ENCODE measurements at regions not wholly inside any gene's neighbourhood (a gene's known extent, or its start where the extent isn't known, plus 50 kb on each side); places are given as distances from the start of the nearest gene placed in this dataset.
"Not testable (repeated sequence)": the region's sequence is repeated elsewhere in the genome, so short reads cannot be mapped to it uniquely, and the experiment has no call there.

DNA sequence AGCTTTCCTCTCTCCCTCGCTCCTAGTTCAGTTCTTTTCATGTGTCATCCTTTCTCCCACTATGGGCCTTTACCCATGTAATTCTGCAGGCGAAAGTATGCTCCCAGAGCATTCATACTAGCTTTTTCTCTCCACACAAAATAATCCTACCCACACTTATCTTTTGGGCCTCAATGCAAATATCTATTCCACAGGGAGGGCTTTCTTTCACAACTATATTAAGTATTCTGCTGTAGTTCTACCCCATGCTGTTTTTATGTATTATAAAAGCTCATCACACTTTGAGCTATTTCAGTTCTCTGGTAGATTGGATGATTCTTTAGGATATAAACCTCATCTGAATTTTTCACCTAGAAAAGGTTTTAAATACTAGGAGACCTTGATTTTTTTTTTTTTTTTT lies 774.6 kb upstream of the CRIM1 start:
- H3K27me3 ChIP-seq, result no peaks in the 10 kb centered on the region
- ATAC-seq (no peak), DNase-seq (no peak)
- H3K4me1 ChIP-seq, result no peaks in the 10 kb centered on the region
- H3K4me3 ChIP-seq, result no peak overlapping the region
- H3K27ac ChIP-seq, result no peak overlapping the region
- H3K36me3 ChIP-seq, result no peaks in the 10 kb centered on the region
- TF ChIP-seq CTCF (IDR thresholded peaks at IDR 0.05), result no peak
- no peak for TF ChIP-seq POLR2A (IDR thresholded peaks at IDR 0.05)
- peaks cover 0 to 11% (median 1%) of the 10 kb centered on the region in 12 donors for H3K9me3 ChIP-seq
- intact Hi-C loops (cut with DNase I), result no loop called here
- 79 to 91% (median 80%) methylated on average over 2 of the region's 2 CpGs for WGBS, 4 donors

GRCh38 chr2:35568574-35568973 lies 787.0 kb upstream of the CRIM1 start:
- H3K36me3 ChIP-seq; H3K27me3 ChIP-seq; ATAC-seq; H3K4me1 ChIP-seq; H3K27ac ChIP-seq; H3K4me3 ChIP-seq; DNase-seq; intact Hi-C loops (cut with DNase I): not testable (repeated sequence)
- WGBS, 4 donors, result 85 to 96% (median 89%) methylated on average over 14 of the region's 14 CpGs
- H3K9me3 ChIP-seq, result peaks cover 0 to 11% (median 0%) of the 10 kb centered on the region in 12 donors

GRCh38 chr2:35562488-35562887 lies 793.1 kb upstream of the CRIM1 start:
- Histone ChIP-seq H3K27me3 (no peaks in the 10 kb centered on the region), H3K4me3 (no peak overlapping the region), H3K36me3 (no peaks in the 10 kb centered on the region), H3K9me3 (no peaks in the 10 kb centered on the region), H3K27ac (no peak overlapping the region), H3K4me1 (no peaks in the 10 kb centered on the region)
- 83 to 92% (median 87%) methylated on average over 2 of the region's 2 CpGs for WGBS, 4 donors
- DNase-seq (no peak), ATAC-seq (no peak)
- intact Hi-C loops (cut with DNase I), result no loop called here
- no peak for TF ChIP-seq CTCF (IDR thresholded peaks at IDR 0.05)
- TF ChIP-seq POLR2A (IDR thresholded peaks at IDR 0.05), result no peak

- Histone ChIP-seq H3K4me1 (no peaks in the 10 kb centered on the region), H3K36me3 (no peaks in the 10 kb centered on the region), H3K4me3 (no peak overlapping the region), H3K9me3 (peaks cover 0 to 4% (median 0%) of the 10 kb centered on the region in 12 donors), H3K27ac (no peak overlapping the region), H3K27me3 (no peaks in the 10 kb centered on the region)
- ATAC-seq (no peak), DNase-seq (no peak)
- intact Hi-C loops (cut with DNase I), result no loop called here
- WGBS, 4 donors, result 55 to 58% (median 56%) methylated on average over 1 of the region's 1 CpG
- no peak for TF ChIP-seq POLR2A (IDR thresholded peaks at IDR 0.05)
- TF ChIP-seq CTCF (IDR thresholded peaks at IDR 0.05), result no peak
These were observed 807.4 kb upstream of the CRIM1 start for GRCh38 chr2:35548171-35548570.

DNA sequence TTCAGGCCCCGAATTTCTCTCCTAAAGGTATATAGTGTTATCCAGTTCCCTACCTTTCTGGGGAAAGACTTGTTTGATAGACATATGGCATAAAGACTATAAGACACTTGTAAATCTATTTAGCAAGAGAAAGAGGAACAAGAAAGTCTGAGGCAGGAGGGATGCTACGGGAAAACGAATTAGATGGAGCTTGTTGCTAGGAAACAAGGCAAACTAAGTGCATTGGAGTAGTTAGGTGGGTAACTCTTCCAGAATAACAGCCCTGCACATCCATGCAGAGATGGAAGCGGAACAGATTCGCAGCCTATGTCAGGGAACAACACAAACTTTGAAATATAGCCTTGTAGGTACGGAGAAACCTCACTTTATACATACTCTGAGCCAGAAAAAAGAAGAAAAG lies 810.3 kb upstream of the CRIM1 start:
- H3K9me3 ChIP-seq, result peaks cover 0 to 4% (median 0%) of the 10 kb centered on the region in 12 donors

More for the DNA sequence above, 810.3 kb upstream of the CRIM1 start:
- no peak overlapping the region for H3K27ac ChIP-seq
- H3K4me3 ChIP-seq, result no peak overlapping the region
- no peaks in the 10 kb centered on the region for H3K36me3 ChIP-seq
- TF ChIP-seq POLR2A (IDR thresholded peaks at IDR 0.05) (no peak), CTCF (IDR thresholded peaks at IDR 0.05) (no peak)
- no peak for DNase-seq
- ATAC-seq, result no peak
- no peaks in the 10 kb centered on the region for H3K4me1 ChIP-seq
- no peaks in the 10 kb centered on the region for H3K27me3 ChIP-seq
- 75 to 81% (median 79%) methylated on average over 6 of the region's 6 CpGs for WGBS, 4 donors
- intact Hi-C loops (cut with DNase I), result no loop called here
